ENCODE measurements at regions not wholly inside any gene's neighbourhood (a gene's known extent, or its start where the extent isn't known, plus 50 kb on each side); places are given as distances from the start of the nearest gene placed in this dataset.

- WGBS, 2 donors: 39 to 50% methylated on average over 2 of the region's 2 CpGs
- peaks cover 0 to 13% (median 3%) of the 10 kb centered on the region in 4 donors for H3K4me1 ChIP-seq
- H3K4me3 ChIP-seq: no peak overlapping the region
- no peak for DNase-seq
- no peaks in the 10 kb centered on the region for H3K36me3 ChIP-seq
- no peaks in the 10 kb centered on the region for H3K27me3 ChIP-seq
- intact Hi-C loops (cut with DNase I): no loop called here
- no peaks in the 10 kb centered on the region for H3K9me3 ChIP-seq
- TF ChIP-seq, protein P1, sequence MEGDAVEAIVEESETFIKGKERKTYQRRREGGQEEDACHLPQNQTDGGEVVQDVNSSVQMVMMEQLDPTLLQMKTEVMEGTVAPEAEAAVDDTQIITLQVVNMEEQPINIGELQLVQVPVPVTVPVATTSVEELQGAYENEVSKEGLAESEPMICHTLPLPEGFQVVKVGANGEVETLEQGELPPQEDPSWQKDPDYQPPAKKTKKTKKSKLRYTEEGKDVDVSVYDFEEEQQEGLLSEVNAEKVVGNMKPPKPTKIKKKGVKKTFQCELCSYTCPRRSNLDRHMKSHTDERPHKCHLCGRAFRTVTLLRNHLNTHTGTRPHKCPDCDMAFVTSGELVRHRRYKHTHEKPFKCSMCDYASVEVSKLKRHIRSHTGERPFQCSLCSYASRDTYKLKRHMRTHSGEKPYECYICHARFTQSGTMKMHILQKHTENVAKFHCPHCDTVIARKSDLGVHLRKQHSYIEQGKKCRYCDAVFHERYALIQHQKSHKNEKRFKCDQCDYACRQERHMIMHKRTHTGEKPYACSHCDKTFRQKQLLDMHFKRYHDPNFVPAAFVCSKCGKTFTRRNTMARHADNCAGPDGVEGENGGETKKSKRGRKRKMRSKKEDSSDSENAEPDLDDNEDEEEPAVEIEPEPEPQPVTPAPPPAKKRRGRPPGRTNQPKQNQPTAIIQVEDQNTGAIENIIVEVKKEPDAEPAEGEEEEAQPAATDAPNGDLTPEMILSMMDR (IDR thresholded peaks at IDR 0.05): peak in 3 of 4 experiments; percentile 16 to 52 (median 36)
- TF ChIP-seq EP300 (IDR thresholded peaks at IDR 0.05): no peak
- no peak overlapping the region for H3K27ac ChIP-seq
Measured at GRCh38 chr1:95309031-95309471, 75.0 kb downstream of the RWDD3 start.

DNA sequence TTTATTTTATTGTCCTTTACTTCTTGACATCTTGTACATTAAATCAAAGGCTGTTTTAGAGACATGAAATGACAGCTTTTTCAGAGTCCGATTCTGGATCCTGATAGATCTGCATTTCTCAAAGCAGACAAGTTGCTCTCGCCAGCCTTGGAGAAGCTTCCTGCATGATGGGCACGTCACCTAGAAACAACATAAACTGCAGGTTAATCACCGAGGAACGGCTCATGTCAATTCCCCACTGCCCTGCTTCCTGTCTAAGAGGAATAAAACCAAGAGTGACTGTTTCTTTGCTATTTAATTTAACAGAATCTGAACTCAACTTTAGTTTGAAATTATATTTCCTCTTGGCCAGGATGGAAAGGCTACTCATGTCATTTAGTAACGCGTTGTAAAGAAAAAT lies 77.0 kb downstream of the RWDD3 start:
- Histone ChIP-seq H3K4me1 (peaks cover 0 to 13% (median 3%) of the 10 kb centered on the region in 4 donors), H3K27ac (no peak overlapping the region), H3K9me3 (no peaks in the 10 kb centered on the region), H3K4me3 (no peak overlapping the region), H3K36me3 (no peaks in the 10 kb centered on the region), H3K27me3 (no peaks in the 10 kb centered on the region)
- intact Hi-C loops (cut with DNase I): no loop called here
- 13 to 37% methylated on average over 7 of the region's 7 CpGs for WGBS, 2 donors
- no peak for DNase-seq
- TF ChIP-seq, protein P1 (IDR thresholded peaks at IDR 0.05): no peak
- no peak for TF ChIP-seq POLR2A (IDR thresholded peaks at IDR 0.05)
- no peak for TF ChIP-seq EP300 (IDR thresholded peaks at IDR 0.05)
- TF ChIP-seq POLR2AphosphoS5 (IDR thresholded peaks at IDR 0.05): no peak

DNA sequence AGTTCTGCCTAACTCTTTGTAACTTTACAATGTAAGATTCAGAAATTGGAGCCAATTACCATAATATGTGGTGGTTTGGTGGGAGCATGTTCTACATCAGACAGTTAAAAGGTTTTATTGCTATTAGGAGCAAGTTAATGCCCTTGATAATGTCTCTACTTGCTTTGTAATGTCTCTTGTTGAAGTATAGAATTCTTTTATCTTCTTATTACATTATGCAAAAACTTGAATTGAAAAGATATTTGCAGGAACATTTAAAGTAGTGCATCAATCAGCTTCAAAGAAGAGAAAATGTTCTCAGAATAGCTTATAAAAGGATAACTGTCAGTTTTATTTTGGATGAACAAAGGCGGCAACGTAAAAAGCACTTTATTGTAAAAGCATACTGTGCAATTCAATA lies 77.8 kb downstream of the RWDD3 start:
- Histone ChIP-seq H3K36me3 (no peaks in the 10 kb centered on the region), H3K27ac (no peak overlapping the region), H3K4me3 (no peak overlapping the region), H3K9me3 (no peaks in the 10 kb centered on the region), H3K27me3 (no peaks in the 10 kb centered on the region), H3K4me1 (peaks cover 0 to 13% (median 3%) of the 10 kb centered on the region in 4 donors)
- intact Hi-C loops (cut with DNase I): no loop called here
- no peak for DNase-seq
- 58 to 92% methylated on average over 2 of the region's 2 CpGs for WGBS, 2 donors
- TF ChIP-seq EP300 (IDR thresholded peaks at IDR 0.05) (no peak), POLR2AphosphoS5 (IDR thresholded peaks at IDR 0.05) (no peak), POLR2A (IDR thresholded peaks at IDR 0.05) (no peak)
- TF ChIP-seq, protein P1 (IDR thresholded peaks at IDR 0.05): no peak

GRCh38 chr1:95312181-95312580 lies 78.2 kb downstream of the RWDD3 start:
- no peak overlapping the region for H3K4me3 ChIP-seq
- H3K27me3 ChIP-seq: no peaks in the 10 kb centered on the region
- peaks cover 0 to 13% (median 3%) of the 10 kb centered on the region in 4 donors for H3K4me1 ChIP-seq
- H3K27ac ChIP-seq: no peak overlapping the region
- 64 to 81% methylated on average over 2 of the region's 2 CpGs for WGBS, 2 donors
- no peak for DNase-seq
- H3K36me3 ChIP-seq: no peaks in the 10 kb centered on the region
- intact Hi-C loops (cut with DNase I): no loop called here
- H3K9me3 ChIP-seq: no peaks in the 10 kb centered on the region
- TF ChIP-seq POLR2AphosphoS5 (IDR thresholded peaks at IDR 0.05) (no peak), EP300 (IDR thresholded peaks at IDR 0.05) (no peak), POLR2A (IDR thresholded peaks at IDR 0.05) (no peak)
- TF ChIP-seq, protein P1 (IDR thresholded peaks at IDR 0.05): no peak

- no peaks in the 10 kb centered on the region for H3K9me3 ChIP-seq
- 40 to 59% methylated on average over 3 of the region's 3 CpGs for WGBS, 2 donors
- no peaks in the 10 kb centered on the region for H3K27me3 ChIP-seq
- no peak overlapping the region for H3K27ac ChIP-seq
- no peak overlapping the region for H3K4me3 ChIP-seq
- peaks cover 0 to 13% (median 3%) of the 10 kb centered on the region in 4 donors for H3K4me1 ChIP-seq
- intact Hi-C loops (cut with DNase I): no loop called here
- DNase-seq: no peak
- no peak for TF ChIP-seq EP300 (IDR thresholded peaks at IDR 0.05)
- TF ChIP-seq, protein P1 (IDR thresholded peaks at IDR 0.05): no peak
- TF ChIP-seq POLR2AphosphoS5 (IDR thresholded peaks at IDR 0.05): no peak
- no peak for TF ChIP-seq POLR2A (IDR thresholded peaks at IDR 0.05)
- H3K36me3 ChIP-seq: no peaks in the 10 kb centered on the region
Measured at GRCh38 chr1:95313527-95313926, 79.5 kb downstream of the RWDD3 start.

Measured in sigmoid colon (tissue), 6 donors.